SK-N-SH (cell line): ENCODE measurements at regions not wholly inside any gene's neighbourhood (a gene's known extent, or its start where the extent isn't known, plus 50 kb on each side); places are given as distances from the start of the nearest gene placed in this dataset.

Source experiments
- CTCF ChIA-PET: fragments of 300-600, 350-600 bp; formaldehyde crosslinking; extraction: SDS; loops from one replicate; lab custom pipeline; 2021; lab: Yijun Ruan, JAX
- POLR2A ChIA-PET: fragments of 350-600 bp; sonication (Branson Sonifier 250); formaldehyde crosslinking; extraction: SDS; loops from one replicate; lab custom pipeline; 2020; ENCODE audit warnings: antibody characterized with exemption, inconsistent platforms; lab: Yijun Ruan, JAX
- DNase-seq: peaks from one replicate; pipeline ENCODE4 v3.0.0; 2012
- H2AFZ ChIP-seq: fragments of 200-600 bp; sonication (generic); 2 replicates; pipeline ENCODE4 v1.8.1; 2016; ENCODE audit warnings: antibody characterized with exemption, mild to moderate bottlenecking, low read depth
- H3F3A ChIP-seq: fragments of 200-600 bp; sonication (generic); replicated peaks from 2 replicates; pipeline ENCODE3; 2016; ENCODE audit warnings: antibody characterized with exemption, mild to moderate bottlenecking; ENCODE audit not compliant: insufficient read depth
- H3K27ac ChIP-seq, 2 experiments: fragments of 200-500 bp in 1 of 2; fragments of 200-600 bp in 1 of 2; sonication (Bioruptor generic) in 1 of 2; sonication (generic), shearing (Covaris generic) in 1 of 2; 2 replicates each; pipeline versions ENCODE4 v1.5.1 to v1.6.1; 2014 to 2016; ENCODE audit warnings: low read depth in 2 of 2, inconsistent platforms in 1 of 2, low read length in 1 of 2, mild to moderate bottlenecking in 1 of 2, mixed read lengths in 1 of 2
- H3K27me3 ChIP-seq: fragments of 200-600 bp; sonication (generic), shearing (Covaris generic); 2 replicates; pipeline ENCODE4 v1.6.1; 2016; ENCODE audit warnings: mixed run types; ENCODE audit not compliant: insufficient read depth
- H3K36me3 ChIP-seq, 2 experiments: fragments of 200-500 bp in 1 of 2; fragments of 200-600 bp in 1 of 2; sonication (Bioruptor generic) in 1 of 2; sonication (generic) in 1 of 2; replicated peaks in 1 of 2; 2 replicates each; pipeline versions ENCODE3 to v1.5.1; 2014 to 2016; ENCODE audit warnings: low read length in 1 of 2, mild to moderate bottlenecking in 1 of 2; ENCODE audit not compliant: insufficient read depth in 2 of 2, control insufficient read depth in 1 of 2
- H3K4me1 ChIP-seq, 2 experiments: fragments of 200-500 bp in 1 of 2; fragments of 200-600 bp in 1 of 2; sonication (Bioruptor generic) in 1 of 2; sonication (generic), shearing (Covaris generic) in 1 of 2; 2 replicates each; pipeline versions ENCODE4 v1.5.1 to v1.6.1; 2014 to 2016; ENCODE audit warnings: low read depth in 1 of 2, low read length in 1 of 2, mixed run types in 1 of 2; ENCODE audit not compliant: insufficient read depth in 2 of 2, control insufficient read depth in 1 of 2
- H3K4me2 ChIP-seq: fragments of 200-600 bp; sonication (generic), shearing (Covaris generic); 2 replicates; pipeline ENCODE4 v1.6.1; 2017; ENCODE audit warnings: mixed run types
- H3K4me3 ChIP-seq, 2 experiments: fragments of 200-500 bp in 1 of 2; fragments of 200-600 bp in 1 of 2; sonication (Bioruptor generic) in 1 of 2; sonication (generic), shearing (Covaris generic) in 1 of 2; 2 replicates each; pipeline versions ENCODE4 v1.5.1 to v1.8.1; 2014 to 2016; ENCODE audit warnings: low read depth in 2 of 2, inconsistent platforms in 1 of 2, low read length in 1 of 2, mild to moderate bottlenecking in 1 of 2, mixed read lengths in 1 of 2, moderate library complexity in 1 of 2
- H3K79me2 ChIP-seq: fragments of 200-600 bp; sonication (generic); 2 replicates; pipeline ENCODE4 v1.8.1; 2017; ENCODE audit warnings: mild to moderate bottlenecking; ENCODE audit not compliant: insufficient read depth
- H3K9ac ChIP-seq: fragments of 200-600 bp; sonication (generic); 2 replicates; pipeline ENCODE4 v1.6.1; 2017; ENCODE audit warnings: mixed run types
- H3K9me2 ChIP-seq: fragments of 200-600 bp; sonication (generic); 2 replicates; pipeline ENCODE4 v1.6.1; 2017; ENCODE audit warnings: mixed run types
- H3K9me3 ChIP-seq: fragments of 200-600 bp; sonication (generic); 2 replicates; pipeline ENCODE4 v1.6.1; 2017; ENCODE audit warnings: mixed run types, mild to moderate bottlenecking, moderate library complexity
- H4K20me1 ChIP-seq: fragments of 200-600 bp; sonication (generic); 2 replicates; pipeline ENCODE4 v1.6.1; 2017; ENCODE audit warnings: mild to moderate bottlenecking, mixed run types; ENCODE audit not compliant: insufficient read depth
- CHD2 ChIP-seq: fragments of 150-350 bp; IDR thresholded peaks from 2 replicates; pipeline ENCODE4 v1.6.1; 2018; ENCODE audit warnings: low read length; ENCODE audit not compliant: partially characterized antibody
- EP300 ChIP-seq, 2 experiments: IDR thresholded peaks; 2 replicates each; pipeline versions ENCODE4 v1.4.0 to v1.6.1; 2012; ENCODE audit warnings: borderline replicate concordance in 1 of 2, low read depth in 1 of 2, low read length in 1 of 2
- EZH2phosphoT487 ChIP-seq: fragments of 200-600 bp; sonication (generic); IDR thresholded peaks from 2 replicates; pipeline ENCODE4 v1.6.1; 2017; ENCODE audit warnings: low read depth, mixed run types, mild to moderate bottlenecking, antibody characterized with exemption, moderate library complexity, borderline replicate concordance
- FOSL2 ChIP-seq: IDR thresholded peaks from 2 replicates; pipeline ENCODE4 v1.4.0; 2012; ENCODE audit warnings: low read depth, mild to moderate bottlenecking, moderate library complexity, borderline replicate concordance
- FOXM1 ChIP-seq: IDR thresholded peaks from 2 replicates; pipeline ENCODE4 v1.4.0; 2012; ENCODE audit warnings: low read depth, mild to moderate bottlenecking
- GABPA ChIP-seq: IDR thresholded peaks from 2 replicates; pipeline ENCODE4 v1.4.0; 2012; ENCODE audit warnings: low read depth, mild to moderate bottlenecking
- GATA2 ChIP-seq: sonication (generic); formaldehyde crosslinking; IDR thresholded peaks from 2 replicates; pipeline ENCODE4 v1.5.0; 2020; ENCODE audit warnings: mild to moderate bottlenecking, missing genetic modification reagents
- JUND ChIP-seq: IDR thresholded peaks from 2 replicates; pipeline ENCODE4 v1.4.0; 2012
- MEF2A ChIP-seq: IDR thresholded peaks from 2 replicates; pipeline ENCODE4 v1.4.0; 2012; ENCODE audit warnings: low read depth, borderline replicate concordance
- NFIC ChIP-seq: IDR thresholded peaks from 2 replicates; pipeline ENCODE4 v1.4.0; 2012; ENCODE audit warnings: borderline replicate concordance
- RAD21 ChIP-seq: IDR thresholded peaks from 2 replicates; pipeline ENCODE4 v1.6.1; 2012; ENCODE audit warnings: mild to moderate bottlenecking, low read length
- RCOR1 ChIP-seq: fragments of 150-350 bp; IDR thresholded peaks from 2 replicates; pipeline ENCODE4 v1.6.1; 2017; ENCODE audit warnings: antibody characterized with exemption, low read length
- RFX5 ChIP-seq: IDR thresholded peaks from 2 replicates; pipeline ENCODE4 v1.6.1; 2012; ENCODE audit warnings: mild to moderate bottlenecking, improper control_type of control experiment, low read length
- SMC3 ChIP-seq: IDR thresholded peaks from 2 replicates; pipeline ENCODE4 v1.6.1; 2012; ENCODE audit warnings: low read depth, low read length, improper control_type of control experiment
- TCF12 ChIP-seq: IDR thresholded peaks from 2 replicates; pipeline ENCODE4 v1.4.0; 2012
- YY1 ChIP-seq: IDR thresholded peaks from 2 replicates; pipeline ENCODE4 v1.4.0; 2012; ENCODE audit warnings: low read depth, mild to moderate bottlenecking
- WGBS: methylation state at CpG from one replicate; pipeline ENCODE4 v1.1.6; 2017; ENCODE audit warnings: low lambda C conversion rate; 5-methylcytosine and 5-hydroxymethylcytosine counted together
- TF ChIP-seq, protein P1 (sequence below): fragments of 150-350 bp; IDR thresholded peaks from 2 replicates; pipeline ENCODE4 v1.6.1; 2017; ENCODE audit warnings: antibody characterized with exemption, low read length, low read depth, borderline replicate concordance
- TF ChIP-seq, protein P2 (sequence below): IDR thresholded peaks from 2 replicates; pipeline ENCODE4 v1.4.0; 2012; ENCODE audit warnings: low read depth, borderline replicate concordance
- TF ChIP-seq, protein P3 (sequence below): IDR thresholded peaks from 2 replicates; pipeline ENCODE4; 2012
- TF ChIP-seq, protein P4 (sequence below): fragments of 200-600 bp; sonication (generic); IDR thresholded peaks from 2 replicates; pipeline ENCODE4 v1.6.1; 2017; ENCODE audit warnings: antibody characterized with exemption, mild to moderate bottlenecking, moderate library complexity

DNA sequence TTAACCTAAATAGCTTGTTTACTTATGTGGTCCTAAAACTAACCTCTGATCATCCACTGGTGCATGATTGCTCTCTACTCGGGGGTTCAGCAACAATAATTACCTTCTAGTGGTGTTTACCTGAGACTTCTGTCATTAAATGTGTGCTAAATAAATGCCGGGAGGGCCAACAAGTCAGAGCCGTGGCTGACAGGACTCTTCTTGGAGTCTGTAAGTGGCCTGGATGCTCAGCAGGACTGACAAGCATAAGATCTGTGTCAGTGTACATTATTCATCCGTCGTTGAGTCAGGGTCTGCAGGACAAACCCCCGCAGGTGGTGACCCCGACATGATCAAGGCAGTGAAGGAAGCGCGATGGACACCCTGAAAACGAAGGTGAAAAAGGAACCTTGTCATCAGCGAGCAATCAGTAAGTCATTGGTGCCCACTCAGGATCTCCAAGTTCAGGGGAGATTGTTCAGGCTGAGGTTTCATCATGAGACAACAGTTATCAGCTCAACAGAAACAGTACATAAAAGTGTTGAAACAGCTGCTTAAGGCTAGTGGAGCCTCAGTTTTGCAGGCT is 1466.9 kb downstream of the UQCRFS1 start:
- Histone ChIP-seq H3F3A (no peaks in the 10 kb centered on the region), H3K27me3 (no peaks in the 10 kb centered on the region), H2AFZ (no peak overlapping the region), H3K9me3 (no peaks in the 10 kb centered on the region), H3K36me3 (no peaks in the 10 kb centered on the region), H3K9ac (no peak overlapping the region), H3K79me2 (no peaks in the 10 kb centered on the region), H3K4me1 (no peaks in the 10 kb centered on the region), H3K9me2 (no peaks in the 10 kb centered on the region), H3K4me2 (no peak overlapping the region), H4K20me1 (no peaks in the 10 kb centered on the region), H3K27ac (no peak overlapping the region), H3K4me3 (no peak overlapping the region)
- 83% methylated on average over 11 of the region's 11 CpGs for WGBS
- TF ChIP-seq, protein P1, sequence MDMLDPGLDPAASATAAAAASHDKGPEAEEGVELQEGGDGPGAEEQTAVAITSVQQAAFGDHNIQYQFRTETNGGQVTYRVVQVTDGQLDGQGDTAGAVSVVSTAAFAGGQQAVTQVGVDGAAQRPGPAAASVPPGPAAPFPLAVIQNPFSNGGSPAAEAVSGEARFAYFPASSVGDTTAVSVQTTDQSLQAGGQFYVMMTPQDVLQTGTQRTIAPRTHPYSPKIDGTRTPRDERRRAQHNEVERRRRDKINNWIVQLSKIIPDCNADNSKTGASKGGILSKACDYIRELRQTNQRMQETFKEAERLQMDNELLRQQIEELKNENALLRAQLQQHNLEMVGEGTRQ, result no peak
- TF ChIP-seq JUND (no peak), RAD21 (no peak), EP300 (IDR thresholded peaks at IDR 0.05; ENCODE audit: borderline replicate concordance in 1 of 2, low read depth in 1 of 2, low read length in 1 of 2) (no peak), TCF12 (no peak), RCOR1 (no peak), RFX5 (no peak), GABPA (no peak), FOXM1 (no peak), GATA2 (CRISPR knock-in tag) (no peak), MEF2A (no peak), SMC3 (no peak), FOSL2 (no peak), EZH2phosphoT487 (no peak), YY1 (no peak), CHD2 (no peak), NFIC (no peak)
- TF ChIP-seq, protein P2, sequence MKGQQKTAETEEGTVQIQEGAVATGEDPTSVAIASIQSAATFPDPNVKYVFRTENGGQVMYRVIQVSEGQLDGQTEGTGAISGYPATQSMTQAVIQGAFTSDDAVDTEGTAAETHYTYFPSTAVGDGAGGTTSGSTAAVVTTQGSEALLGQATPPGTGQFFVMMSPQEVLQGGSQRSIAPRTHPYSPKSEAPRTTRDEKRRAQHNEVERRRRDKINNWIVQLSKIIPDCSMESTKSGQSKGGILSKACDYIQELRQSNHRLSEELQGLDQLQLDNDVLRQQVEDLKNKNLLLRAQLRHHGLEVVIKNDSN, result no peak
- TF ChIP-seq, protein P3, sequence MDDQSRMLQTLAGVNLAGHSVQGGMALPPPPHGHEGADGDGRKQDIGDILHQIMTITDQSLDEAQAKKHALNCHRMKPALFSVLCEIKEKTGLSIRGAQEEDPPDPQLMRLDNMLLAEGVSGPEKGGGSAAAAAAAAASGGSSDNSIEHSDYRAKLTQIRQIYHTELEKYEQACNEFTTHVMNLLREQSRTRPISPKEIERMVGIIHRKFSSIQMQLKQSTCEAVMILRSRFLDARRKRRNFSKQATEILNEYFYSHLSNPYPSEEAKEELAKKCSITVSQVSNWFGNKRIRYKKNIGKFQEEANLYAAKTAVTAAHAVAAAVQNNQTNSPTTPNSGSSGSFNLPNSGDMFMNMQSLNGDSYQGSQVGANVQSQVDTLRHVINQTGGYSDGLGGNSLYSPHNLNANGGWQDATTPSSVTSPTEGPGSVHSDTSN, result no peak
- TF ChIP-seq, protein P4, sequence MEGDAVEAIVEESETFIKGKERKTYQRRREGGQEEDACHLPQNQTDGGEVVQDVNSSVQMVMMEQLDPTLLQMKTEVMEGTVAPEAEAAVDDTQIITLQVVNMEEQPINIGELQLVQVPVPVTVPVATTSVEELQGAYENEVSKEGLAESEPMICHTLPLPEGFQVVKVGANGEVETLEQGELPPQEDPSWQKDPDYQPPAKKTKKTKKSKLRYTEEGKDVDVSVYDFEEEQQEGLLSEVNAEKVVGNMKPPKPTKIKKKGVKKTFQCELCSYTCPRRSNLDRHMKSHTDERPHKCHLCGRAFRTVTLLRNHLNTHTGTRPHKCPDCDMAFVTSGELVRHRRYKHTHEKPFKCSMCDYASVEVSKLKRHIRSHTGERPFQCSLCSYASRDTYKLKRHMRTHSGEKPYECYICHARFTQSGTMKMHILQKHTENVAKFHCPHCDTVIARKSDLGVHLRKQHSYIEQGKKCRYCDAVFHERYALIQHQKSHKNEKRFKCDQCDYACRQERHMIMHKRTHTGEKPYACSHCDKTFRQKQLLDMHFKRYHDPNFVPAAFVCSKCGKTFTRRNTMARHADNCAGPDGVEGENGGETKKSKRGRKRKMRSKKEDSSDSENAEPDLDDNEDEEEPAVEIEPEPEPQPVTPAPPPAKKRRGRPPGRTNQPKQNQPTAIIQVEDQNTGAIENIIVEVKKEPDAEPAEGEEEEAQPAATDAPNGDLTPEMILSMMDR, result no peak
- no peak for DNase-seq
- CTCF ChIA-PET, result no interaction called here
- POLR2A ChIA-PET, result no interaction called here
